PC-3 (cell line): ENCODE measurements at regions not wholly inside any gene's neighbourhood (a gene's known extent, or its start where the extent isn't known, plus 50 kb on each side); places are given as distances from the start of the nearest gene placed in this dataset.

Source experiments
- ATAC-seq: fragments of 200-7000 bp; cut with Tn5 transposase; 2 replicates; pipeline ENCODE4 v1.9.1; 2020; ENCODE audit warnings: mild to moderate bottlenecking, moderate library complexity
- BruUV-seq: library from RNA; stranded (reverse); fragments of 400-500 nt; replicated peaks from 2 replicates; lab custom pipeline; 2021; lab: Mats Ljungman, UMichigan
- CTCF ChIA-PET: fragments of 300-600 bp; sonication (Branson Sonifier 250); formaldehyde crosslinking; loops from one replicate; lab custom pipeline; 2022; ENCODE audit warnings: antibody characterized with exemption; lab: Charles Lee
- POLR2A ChIA-PET: fragments of 300-600 bp; sonication (Branson Sonifier 250); formaldehyde crosslinking; loops from one replicate; lab custom pipeline; 2022; ENCODE audit warnings: antibody characterized with exemption; ENCODE audit not compliant: unreplicated experiment; lab: Charles Lee
- DNase-seq: peaks from one replicate; pipeline ENCODE4 v3.0.0-alpha.2; 2015
- H2AFZ ChIP-seq: fragments of 300-600 bp; sonication (generic); 2 replicates; pipeline ENCODE4 v1.6.0; 2016; ENCODE audit warnings: antibody characterized with exemption, low read length
- H3F3A ChIP-seq: fragments of 300-600 bp; sonication (generic); one replicate; pipeline ENCODE4 v1.6.0; 2017; ENCODE audit warnings: antibody characterized with exemption, low read length, control low read depth, mild to moderate bottlenecking; ENCODE audit not compliant: unreplicated experiment
- H3K27ac ChIP-seq: fragments of 300-600 bp; sonication (generic); 2 replicates; pipeline ENCODE4 v1.5.1; 2016; ENCODE audit warnings: mild to moderate bottlenecking, low read length
- H3K27me3 ChIP-seq: fragments of 300-600 bp; sonication (generic); 2 replicates; pipeline ENCODE4 v1.6.1; 2016; ENCODE audit warnings: low read length, mixed read lengths
- H3K36me3 ChIP-seq: fragments of 300-600 bp; sonication (generic); 2 replicates; pipeline ENCODE4 v1.6.1; 2016; ENCODE audit warnings: low read depth, mixed run types, low read length, mixed read lengths
- H3K4me1 ChIP-seq: fragments of 300-600 bp; sonication (generic); 2 replicates; pipeline ENCODE4 v1.5.1; 2016; ENCODE audit warnings: low read length; ENCODE audit not compliant: insufficient read depth
- H3K4me2 ChIP-seq: fragments of 300-600 bp; sonication (generic); 2 replicates; pipeline ENCODE4 v1.6.0; 2016; ENCODE audit warnings: low read length
- H3K4me3 ChIP-seq: fragments of 300-600 bp; sonication (generic); 2 replicates; pipeline ENCODE4 v1.5.1; 2016; ENCODE audit warnings: mild to moderate bottlenecking, low read length, mixed read lengths
- H3K79me2 ChIP-seq: fragments of 300-600 bp; sonication (generic); 2 replicates; pipeline ENCODE4 v1.6.1; 2017; ENCODE audit warnings: low read length, mixed read lengths
- H3K9ac ChIP-seq: fragments of 300-600 bp; sonication (generic); 2 replicates; pipeline ENCODE4 v1.6.0; 2016; ENCODE audit warnings: mild to moderate bottlenecking, low read length
- H3K9me2 ChIP-seq: fragments of 300-600 bp; sonication (generic); replicated peaks from 2 replicates; pipeline ENCODE4 v1.6.1; 2016; ENCODE audit warnings: mixed run types, low read length, mixed read lengths
- H3K9me3 ChIP-seq: fragments of 300-600 bp; sonication (generic); 2 replicates; pipeline ENCODE4 v1.6.1; 2016; ENCODE audit warnings: low read length, mixed read lengths
- H4K20me1 ChIP-seq: fragments of 300-600 bp; sonication (generic); 2 replicates; pipeline ENCODE4 v1.6.1; 2016; ENCODE audit warnings: low read length, mixed read lengths
- CTCF ChIP-seq: fragments of 300-600 bp; sonication (generic); conservative IDR thresholded peaks from 2 replicates; pipeline ENCODE4 v1.5.1; 2017; ENCODE audit warnings: antibody characterized with exemption, low read depth, mild to moderate bottlenecking, low read length
- EZH2 ChIP-seq: fragments of 300-600 bp; sonication (generic); IDR thresholded peaks from one replicate; pipeline ENCODE4 v1.6.1; 2017; ENCODE audit warnings: antibody characterized with exemption, mild to moderate bottlenecking, low read length; ENCODE audit not compliant: unreplicated experiment
- EZH2phosphoT487 ChIP-seq: fragments of 300-600 bp; sonication (generic); IDR thresholded peaks from 2 replicates; pipeline ENCODE4 v1.6.1; 2018; ENCODE audit warnings: mild to moderate bottlenecking, antibody characterized with exemption, low read length, borderline replicate concordance
- intact Hi-C: fragments of 100-400 bp; cut with micrococcal nuclease; formaldehyde crosslinking; loops from 2 replicates; pipeline ENCODE4 v1.9.0; 2023

GRCh38 chr3:153897025-153897723, 224.0 kb upstream of the ARHGEF26 start:
- Histone ChIP-seq H3K27me3 (no peaks in the 10 kb centered on the region), H3K4me2 (no peak overlapping the region), H3K4me3 (no peak overlapping the region), H3K9me3 (no peaks in the 10 kb centered on the region), H3F3A (peaks cover 9% of the 10 kb centered on the region), H3K27ac (no peak overlapping the region), H3K79me2 (no peaks in the 10 kb centered on the region), H2AFZ (no peak overlapping the region), H3K36me3 (no peaks in the 10 kb centered on the region), H3K9ac (no peak overlapping the region), H4K20me1 (no peaks in the 10 kb centered on the region), H3K4me1 (peaks cover 29% of the 10 kb centered on the region), H3K9me2 (no peaks in the 10 kb centered on the region)
- intact Hi-C loops, result loop anchor here (5.0 kb wide), 1 partner anchor 520 kb away; no protein-coding TSS in a partner anchor
- POLR2A ChIA-PET, result no interaction called here
- ATAC-seq, result no peak
- no peak for DNase-seq
- no TSS peak for BruUV-seq
- TF ChIP-seq EZH2, result no peak
- TF ChIP-seq CTCF, result no peak
- no peak for TF ChIP-seq EZH2phosphoT487
- CTCF ChIA-PET, result no interaction called here

GRCh38 chr3:153897842-153898241, 223.3 kb upstream of the ARHGEF26 start:
- intact Hi-C loops, result loop anchor here (5.0 kb wide), 1 partner anchor 521 kb away; no protein-coding TSS in a partner anchor

More at GRCh38 chr3:153897842-153898241, 223.3 kb upstream of the ARHGEF26 start:
- Histone ChIP-seq H3K9me2 (no peaks in the 10 kb centered on the region), H3K27me3 (no peaks in the 10 kb centered on the region), H3K79me2 (no peaks in the 10 kb centered on the region), H3K4me1 (peaks cover 34% of the 10 kb centered on the region), H4K20me1 (no peaks in the 10 kb centered on the region), H3K36me3 (no peaks in the 10 kb centered on the region), H3F3A (peaks cover 9% of the 10 kb centered on the region), H3K4me3 (no peak overlapping the region), H3K27ac (no peak overlapping the region), H3K9me3 (no peaks in the 10 kb centered on the region), H3K9ac (no peak overlapping the region), H2AFZ (no peak overlapping the region), H3K4me2 (no peak overlapping the region)
- TF ChIP-seq CTCF (no peak), EZH2 (no peak), EZH2phosphoT487 (no peak)
- no peak for ATAC-seq
- no TSS peak for BruUV-seq
- ChIA-PET POLR2A (no interaction called here), CTCF (no interaction called here)
- DNase-seq, result no peak
